HL-60 (cell line): ENCODE measurements at regions not wholly inside any gene's neighbourhood (a gene's known extent, or its start where the extent isn't known, plus 50 kb on each side); places are given as distances from the start of the nearest gene placed in this dataset.

ENCODE experiments used
- DNase-seq, 2 experiments: peaks; one replicate each; pipeline ENCODE4 v3.0.0-alpha.2; 2010 to 2020; ENCODE audit warnings: low read depth in 1 of 2, low spot score in 1 of 2
- H3K27ac ChIP-seq: fragments of 250-450 bp; sonication (Bioruptor Pico); replicated peaks from 2 replicates; pipeline ENCODE4 v1.5.1; 2020; ENCODE audit warnings: mild to moderate bottlenecking, moderate library complexity
- H3K27me3 ChIP-seq: fragments of 250-450 bp; sonication (Bioruptor Pico); 2 replicates; pipeline ENCODE4 v1.5.1; 2021; ENCODE audit warnings: mild to moderate bottlenecking, moderate library complexity; ENCODE audit not compliant: insufficient read depth, poor library complexity, severe bottlenecking
- H3K4me3 ChIP-seq: replicated peaks from 2 replicates; pipeline ENCODE4 v1.5.1; 2011; ENCODE audit warnings: mild to moderate bottlenecking, control low read depth, low read length; ENCODE audit not compliant: insufficient read depth
- GABPA ChIP-seq: IDR thresholded peaks from 2 replicates; pipeline ENCODE4 v1.6.1; 2012; ENCODE audit warnings: low read depth
- POLR2AphosphoS5 ChIP-seq: IDR thresholded peaks from 2 replicates; pipeline ENCODE4 v1.6.1; 2012; ENCODE audit warnings: low read depth
- SPI1 ChIP-seq: IDR thresholded peaks from 2 replicates; pipeline ENCODE4 v1.6.1; 2012; ENCODE audit warnings: low read depth, mild to moderate bottlenecking, borderline replicate concordance
- TF ChIP-seq, protein P1 (sequence below): IDR thresholded peaks from 2 replicates; pipeline ENCODE4 v1.6.1; 2012; ENCODE audit warnings: low read depth; ENCODE audit not compliant: insufficient replicate concordance
- TF ChIP-seq, protein P2 (sequence below): IDR thresholded peaks from one replicate; pipeline ENCODE4 v1.5.1; 2011; ENCODE audit warnings: low read length, control low read depth, inconsistent platforms; ENCODE audit not compliant: insufficient read depth

DNA sequence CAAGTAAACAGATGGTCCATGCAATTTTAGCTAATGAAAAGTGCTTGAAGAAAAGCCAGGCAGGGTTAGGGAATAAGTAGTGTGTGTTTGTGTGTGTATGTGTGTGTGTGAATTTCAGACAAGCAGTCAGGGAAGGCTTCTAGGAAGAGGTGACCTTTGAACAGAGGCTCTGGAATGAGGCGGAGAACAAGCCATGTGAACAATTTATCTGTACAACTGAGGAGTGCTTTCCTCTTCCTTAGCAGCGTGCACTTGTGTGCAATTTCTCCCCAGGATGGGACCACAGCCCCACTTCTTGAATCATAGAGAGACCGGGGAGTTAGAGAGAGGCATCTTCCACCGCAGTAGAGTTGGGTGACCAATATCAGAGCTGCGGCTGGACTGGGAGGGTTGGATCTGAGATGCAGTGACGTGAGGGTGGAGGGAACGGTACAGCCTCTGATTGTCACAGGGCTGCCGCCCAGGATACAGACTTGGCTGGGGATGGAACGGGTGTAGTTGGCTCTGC, 69.2 kb upstream of the FAM171A1 start:
- no peak overlapping the region for H3K27ac ChIP-seq
- H3K4me3 ChIP-seq = no peak overlapping the region
- TF ChIP-seq, protein P1, sequence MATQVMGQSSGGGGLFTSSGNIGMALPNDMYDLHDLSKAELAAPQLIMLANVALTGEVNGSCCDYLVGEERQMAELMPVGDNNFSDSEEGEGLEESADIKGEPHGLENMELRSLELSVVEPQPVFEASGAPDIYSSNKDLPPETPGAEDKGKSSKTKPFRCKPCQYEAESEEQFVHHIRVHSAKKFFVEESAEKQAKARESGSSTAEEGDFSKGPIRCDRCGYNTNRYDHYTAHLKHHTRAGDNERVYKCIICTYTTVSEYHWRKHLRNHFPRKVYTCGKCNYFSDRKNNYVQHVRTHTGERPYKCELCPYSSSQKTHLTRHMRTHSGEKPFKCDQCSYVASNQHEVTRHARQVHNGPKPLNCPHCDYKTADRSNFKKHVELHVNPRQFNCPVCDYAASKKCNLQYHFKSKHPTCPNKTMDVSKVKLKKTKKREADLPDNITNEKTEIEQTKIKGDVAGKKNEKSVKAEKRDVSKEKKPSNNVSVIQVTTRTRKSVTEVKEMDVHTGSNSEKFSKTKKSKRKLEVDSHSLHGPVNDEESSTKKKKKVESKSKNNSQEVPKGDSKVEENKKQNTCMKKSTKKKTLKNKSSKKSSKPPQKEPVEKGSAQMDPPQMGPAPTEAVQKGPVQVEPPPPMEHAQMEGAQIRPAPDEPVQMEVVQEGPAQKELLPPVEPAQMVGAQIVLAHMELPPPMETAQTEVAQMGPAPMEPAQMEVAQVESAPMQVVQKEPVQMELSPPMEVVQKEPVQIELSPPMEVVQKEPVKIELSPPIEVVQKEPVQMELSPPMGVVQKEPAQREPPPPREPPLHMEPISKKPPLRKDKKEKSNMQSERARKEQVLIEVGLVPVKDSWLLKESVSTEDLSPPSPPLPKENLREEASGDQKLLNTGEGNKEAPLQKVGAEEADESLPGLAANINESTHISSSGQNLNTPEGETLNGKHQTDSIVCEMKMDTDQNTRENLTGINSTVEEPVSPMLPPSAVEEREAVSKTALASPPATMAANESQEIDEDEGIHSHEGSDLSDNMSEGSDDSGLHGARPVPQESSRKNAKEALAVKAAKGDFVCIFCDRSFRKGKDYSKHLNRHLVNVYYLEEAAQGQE = no peak
- TF ChIP-seq GABPA (no peak), POLR2AphosphoS5 (no peak), SPI1 (no peak)
- TF ChIP-seq, protein P2, sequence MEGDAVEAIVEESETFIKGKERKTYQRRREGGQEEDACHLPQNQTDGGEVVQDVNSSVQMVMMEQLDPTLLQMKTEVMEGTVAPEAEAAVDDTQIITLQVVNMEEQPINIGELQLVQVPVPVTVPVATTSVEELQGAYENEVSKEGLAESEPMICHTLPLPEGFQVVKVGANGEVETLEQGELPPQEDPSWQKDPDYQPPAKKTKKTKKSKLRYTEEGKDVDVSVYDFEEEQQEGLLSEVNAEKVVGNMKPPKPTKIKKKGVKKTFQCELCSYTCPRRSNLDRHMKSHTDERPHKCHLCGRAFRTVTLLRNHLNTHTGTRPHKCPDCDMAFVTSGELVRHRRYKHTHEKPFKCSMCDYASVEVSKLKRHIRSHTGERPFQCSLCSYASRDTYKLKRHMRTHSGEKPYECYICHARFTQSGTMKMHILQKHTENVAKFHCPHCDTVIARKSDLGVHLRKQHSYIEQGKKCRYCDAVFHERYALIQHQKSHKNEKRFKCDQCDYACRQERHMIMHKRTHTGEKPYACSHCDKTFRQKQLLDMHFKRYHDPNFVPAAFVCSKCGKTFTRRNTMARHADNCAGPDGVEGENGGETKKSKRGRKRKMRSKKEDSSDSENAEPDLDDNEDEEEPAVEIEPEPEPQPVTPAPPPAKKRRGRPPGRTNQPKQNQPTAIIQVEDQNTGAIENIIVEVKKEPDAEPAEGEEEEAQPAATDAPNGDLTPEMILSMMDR = no peak
- no peaks in the 10 kb centered on the region for H3K27me3 ChIP-seq
- no peak for DNase-seq

DNA sequence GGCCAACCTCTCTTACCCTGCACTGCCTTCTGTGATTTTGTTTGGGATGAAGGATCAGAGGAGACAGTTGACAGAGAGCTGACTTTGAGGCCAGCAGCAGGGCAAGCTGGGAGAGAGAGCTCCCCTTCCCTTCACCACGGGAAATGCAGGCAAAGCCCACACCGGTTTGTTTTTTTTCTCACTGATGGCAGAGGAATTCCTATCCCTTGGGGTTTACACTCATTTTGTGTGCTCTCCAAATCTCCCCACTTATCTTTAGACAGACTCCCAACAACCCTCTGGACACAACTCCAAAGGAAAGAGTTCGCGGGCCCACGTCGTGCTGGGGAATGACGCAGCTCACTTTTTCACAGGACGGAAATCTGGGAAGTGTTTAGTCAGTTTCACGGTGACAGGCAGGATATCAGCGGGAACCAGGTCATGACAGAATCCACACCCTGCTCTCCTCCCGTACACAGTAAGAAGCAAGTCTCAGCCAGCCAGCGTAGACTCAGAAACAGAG, 68.3 kb upstream of the FAM171A1 start:
- no peak overlapping the region for H3K4me3 ChIP-seq
- TF ChIP-seq, protein P1 = no peak
- TF ChIP-seq GABPA (no peak), POLR2AphosphoS5 (no peak), SPI1 (no peak)
- TF ChIP-seq, protein P2 = no peak
- H3K27ac ChIP-seq = no peak overlapping the region
- no peaks in the 10 kb centered on the region for H3K27me3 ChIP-seq
- no peak for DNase-seq

DNA sequence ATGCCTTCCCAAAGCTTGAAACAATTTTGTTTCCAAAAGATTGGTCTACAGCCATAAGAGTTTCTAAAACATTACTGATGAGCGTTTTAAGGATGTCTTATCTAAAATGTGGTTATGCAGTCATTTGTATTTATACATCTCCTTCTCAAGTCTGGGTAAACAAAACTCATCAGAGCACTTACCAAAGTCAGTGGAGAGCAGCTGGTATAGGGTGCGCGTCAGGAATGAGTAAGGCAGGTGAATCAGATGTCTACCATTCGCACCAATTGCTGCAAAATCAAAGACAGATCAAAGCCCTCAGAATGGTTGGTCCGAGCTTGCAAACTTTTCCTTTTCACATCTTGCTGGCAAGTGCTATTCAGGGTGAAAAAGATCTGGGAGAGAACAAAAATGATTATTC, 65.6 kb upstream of the FAM171A1 start:
- Histone ChIP-seq H3K27ac (no peak overlapping the region), H3K4me3 (no peak overlapping the region), H3K27me3 (no peaks in the 10 kb centered on the region)
- TF ChIP-seq GABPA (no peak), SPI1 (no peak), POLR2AphosphoS5 (no peak)
- TF ChIP-seq, protein P2 = no peak
- TF ChIP-seq, protein P1 = no peak
- DNase-seq = no peak
